Inflammatory macrophage (primary cell): ENCODE measurements at regions not wholly inside any gene's neighbourhood (a gene's known extent, or its start where the extent isn't known, plus 50 kb on each side); places are given as distances from the start of the nearest gene placed in this dataset.
A peak's percentile ranks its signal among the peaks of the same experiment; 100 is the strongest.

Experiments
- DNase-seq, 2 donors: peaks; one replicate each; pipeline ENCODE4 v3.0.0-alpha.2; 2020 to 2022

DNA sequence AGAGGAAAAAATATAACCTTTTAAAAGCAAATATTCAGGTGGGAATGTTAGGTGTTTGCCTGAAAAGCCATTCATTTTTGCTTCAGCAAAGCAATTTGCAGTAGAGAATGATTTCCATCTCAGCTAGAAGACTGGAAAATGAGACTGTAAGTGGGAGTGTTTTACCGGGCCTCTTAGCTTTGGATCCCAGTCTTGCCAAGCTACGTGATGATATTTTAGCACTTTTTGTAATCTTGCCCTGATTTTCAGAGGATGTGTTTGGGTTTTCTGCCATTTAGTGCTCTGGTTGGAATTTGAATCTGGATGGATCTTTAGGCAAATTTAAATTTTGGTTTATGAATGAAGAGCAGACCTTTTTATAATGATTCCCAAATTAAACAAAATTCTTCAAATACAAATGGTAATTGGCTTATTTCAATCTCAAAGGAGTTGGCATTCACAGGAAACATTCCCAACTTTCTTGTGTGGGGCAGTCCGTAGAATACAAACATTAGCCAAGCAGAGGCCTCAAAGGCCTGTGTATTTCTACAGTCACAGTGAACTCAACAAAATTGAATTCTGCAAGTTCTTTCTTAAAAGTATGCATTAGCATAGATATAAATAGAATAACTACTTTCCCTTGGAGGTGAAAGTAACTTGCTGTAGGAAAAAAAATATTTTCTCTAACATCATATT lies 646.4 kb downstream of the CDY2B start:
- DNase-seq: no peak

DNA sequence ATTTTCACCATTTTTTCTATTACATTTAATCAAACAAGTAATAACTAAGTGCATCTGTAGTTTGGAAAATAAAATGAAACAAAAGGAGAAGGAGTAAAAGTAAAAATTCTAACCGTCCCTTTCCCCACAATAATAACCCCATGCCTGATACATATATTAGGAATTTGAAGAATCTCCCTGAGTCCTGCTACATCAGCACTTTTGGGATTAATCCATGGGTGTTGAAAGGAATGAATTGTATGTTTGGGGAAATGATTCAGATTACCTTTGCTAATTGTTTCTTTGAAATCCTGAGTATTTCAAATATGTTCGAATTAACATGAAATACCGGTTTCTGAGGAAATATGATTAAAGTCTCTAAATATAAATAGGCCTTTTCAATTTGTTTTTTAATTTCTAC lies 648.0 kb downstream of the CDY2B start:
- no peak for DNase-seq

GRCh38 chrY:17223502-17223901 lies 656.5 kb downstream of the CDY2B start:
- DNase-seq: no peak

- no peak for DNase-seq
Measured at GRCh38 chrY:17202395-17202794, 677.6 kb downstream of the CDY2B start.

DNA sequence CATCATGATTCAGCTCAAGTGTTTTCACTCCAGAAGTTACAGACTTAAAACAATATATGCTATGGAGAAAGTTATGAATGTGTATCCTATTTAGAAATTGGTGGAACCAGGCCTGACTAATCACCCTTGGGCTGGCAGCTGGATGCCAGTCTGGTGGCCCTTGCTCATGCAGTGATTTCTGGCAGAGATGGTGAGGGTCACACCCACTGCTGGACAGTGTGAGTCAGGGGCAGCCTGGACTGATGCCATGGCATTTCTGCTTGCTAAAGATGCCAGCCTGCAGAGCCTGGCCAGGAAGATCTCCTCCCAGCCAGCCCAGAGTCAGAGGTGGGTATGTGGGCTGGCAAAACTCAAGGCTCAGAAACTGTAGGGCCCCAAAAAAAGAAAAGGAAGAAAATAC lies 695.7 kb downstream of the CDY2B start:
- DNase-seq: no peak

DNA sequence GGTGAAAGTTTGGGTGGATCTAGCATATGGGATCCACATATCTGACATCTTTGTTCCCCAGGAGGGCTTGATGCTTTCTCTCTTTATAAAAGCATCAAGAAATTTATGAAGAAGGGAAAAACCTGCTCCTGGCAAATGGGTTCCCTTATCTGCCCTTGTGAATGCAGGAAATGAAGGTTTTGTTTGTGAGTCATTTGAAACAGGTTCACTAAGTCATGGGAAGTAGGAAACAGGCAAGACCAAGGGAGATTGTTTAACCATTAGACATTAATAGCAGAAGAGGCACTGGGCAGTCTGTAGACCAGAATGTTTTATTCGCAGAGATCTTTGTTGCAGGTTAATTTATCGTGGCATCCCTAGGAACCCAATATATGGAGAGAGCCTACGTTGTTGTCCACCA lies 713.1 kb downstream of the CDY2B start:
- no peak for DNase-seq

- DNase-seq: no peak
Measured at GRCh38 chrY:17122166-17122565, 757.9 kb downstream of the CDY2B start.

GRCh38 chrY:17085303-17085702 lies 794.7 kb downstream of the CDY2B start:
- DNase-seq: peak in 1 of 2 donors; percentile 2

DNA sequence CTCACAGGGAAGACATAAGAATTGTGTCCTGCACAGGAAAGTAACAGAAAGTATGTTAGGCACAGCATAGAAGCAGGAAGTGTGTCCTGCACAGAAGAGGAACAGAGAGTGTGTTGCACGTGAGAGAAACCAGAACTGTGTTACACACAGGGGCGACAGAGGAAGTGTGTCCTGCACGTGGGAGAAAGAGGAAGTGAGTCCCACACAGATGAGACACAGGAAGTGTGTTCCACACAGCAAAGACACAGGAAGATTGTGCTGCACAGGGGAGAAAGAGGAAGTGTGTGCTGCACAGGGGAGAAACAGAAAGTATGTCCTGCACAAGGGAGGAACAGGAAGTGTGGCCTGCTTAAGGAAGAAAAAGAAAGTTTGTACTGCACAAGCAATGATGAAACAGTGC lies 800.1 kb downstream of the CDY2B start:
- DNase-seq: no peak

GRCh38 chrY:17067307-17067706 lies 812.7 kb downstream of the CDY2B start:
- no peak for DNase-seq

DNA sequence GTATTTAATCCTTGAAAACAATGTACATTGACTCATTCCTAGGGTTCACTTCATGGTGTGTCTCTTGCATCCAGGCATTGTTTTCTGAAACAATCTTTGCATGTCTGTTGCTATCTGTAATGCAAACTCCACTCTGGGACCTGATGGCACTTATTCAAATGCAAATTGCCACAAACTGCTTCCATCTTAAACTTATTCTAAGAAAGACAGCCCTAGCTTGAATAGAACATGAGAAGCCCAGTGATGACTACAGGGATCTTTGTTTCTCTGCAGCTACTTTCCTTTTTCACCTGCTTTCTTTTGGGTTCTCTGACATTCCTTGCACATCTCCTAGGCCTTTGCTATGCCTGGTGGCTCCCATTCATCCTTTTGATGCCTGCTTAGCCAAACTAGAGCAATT lies 827.0 kb downstream of the CDY2B start:
- DNase-seq: no peak

DNA sequence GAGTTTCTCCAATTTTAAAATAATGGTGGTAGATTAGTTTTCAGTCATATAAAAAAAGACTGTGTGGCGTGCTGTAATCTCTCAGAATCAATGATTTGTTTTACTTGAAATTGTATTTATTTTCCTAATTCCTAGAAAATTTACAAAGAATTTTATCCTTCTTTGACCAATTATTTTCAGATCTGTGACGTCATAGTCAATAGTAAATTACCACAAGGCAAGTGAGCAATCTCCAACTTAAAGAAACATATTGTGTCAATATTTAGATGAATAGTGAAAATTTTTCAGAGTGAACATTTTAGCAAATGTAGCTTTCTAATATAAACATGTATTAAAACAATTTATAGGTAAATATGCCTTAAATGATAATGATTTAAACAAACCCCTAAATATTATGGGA lies 829.6 kb downstream of the CDY2B start:
- no peak for DNase-seq

DNA sequence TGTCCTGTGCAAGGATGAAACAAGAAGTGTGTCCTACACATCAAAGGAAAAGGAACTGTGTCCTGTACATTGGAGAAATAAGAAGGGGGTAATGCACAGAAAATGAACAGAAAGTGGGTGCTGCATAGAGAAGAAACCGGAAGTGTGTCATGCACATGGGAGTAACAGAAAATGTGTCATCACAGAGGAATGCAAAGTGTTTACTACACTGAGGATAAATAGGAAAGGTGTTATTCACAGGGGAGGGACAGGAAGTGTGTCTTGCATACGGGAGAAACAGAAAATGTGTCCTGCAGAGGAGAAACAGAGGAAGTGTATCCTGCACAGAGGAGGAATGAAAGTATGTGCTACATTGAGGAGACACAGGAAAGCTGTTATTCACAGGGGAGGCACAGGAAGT lies 834.9 kb downstream of the CDY2B start:
- DNase-seq: no peak

- no peak for DNase-seq
Measured at GRCh38 chrY:17044723-17045122, 835.3 kb downstream of the CDY2B start.

GRCh38 chrY:17044272-17044671 lies 835.7 kb downstream of the CDY2B start:
- DNase-seq: no peak

- DNase-seq: no peak
Measured at GRCh38 chrY:17038439-17038838, 841.6 kb downstream of the CDY2B start.

DNA sequence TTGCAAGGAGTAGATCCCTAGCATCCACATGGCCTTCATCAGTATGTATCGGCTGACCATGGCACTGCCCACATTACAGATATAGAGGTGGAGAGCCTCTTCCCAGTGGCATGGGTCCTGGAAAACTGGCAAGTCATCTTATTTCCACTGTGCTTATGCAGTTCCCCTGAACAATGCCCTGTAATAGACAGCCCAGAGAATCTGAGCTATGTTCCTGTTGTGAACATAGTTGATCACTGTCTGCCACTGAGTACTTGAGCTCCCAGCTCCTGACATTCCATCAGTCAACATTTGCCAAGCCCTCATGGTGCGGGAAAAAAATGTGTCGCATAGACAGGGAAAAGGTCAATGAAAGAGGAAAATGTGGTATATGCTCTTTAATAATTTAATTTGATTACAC lies 861.9 kb downstream of the CDY2B start:
- no peak for DNase-seq

- no peak for DNase-seq
Measured at GRCh38 chrY:16993551-16993950, 886.5 kb downstream of the CDY2B start.

GRCh38 chrY:16981776-16982175 lies 898.2 kb downstream of the CDY2B start:
- DNase-seq: no peak

- no peak for DNase-seq
Measured at GRCh38 chrY:16959071-16959470, 920.9 kb downstream of the CDY2B start.

DNA sequence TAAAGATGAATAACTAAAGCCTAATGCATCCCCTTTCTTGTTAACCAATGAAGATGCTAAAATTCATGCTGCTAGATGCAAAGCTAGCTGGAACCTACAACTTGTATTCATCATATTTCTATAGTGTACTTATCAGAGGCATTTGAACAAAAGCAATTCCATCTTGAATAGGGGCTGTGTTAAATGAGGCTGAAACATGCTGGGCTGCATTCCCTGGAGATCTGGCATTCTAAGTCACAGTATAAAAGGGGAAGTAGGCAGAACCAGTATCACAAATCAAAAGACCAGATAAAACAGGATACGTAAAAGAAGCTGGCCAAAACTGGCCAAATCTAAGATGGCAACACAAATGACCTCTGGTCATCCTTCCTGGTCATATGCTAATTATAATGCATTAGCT lies 932.8 kb downstream of the CDY2B start:
- DNase-seq: no peak
